ENCODE measurements at regions not wholly inside any gene's neighbourhood (a gene's known extent, or its start where the extent isn't known, plus 50 kb on each side); places are given as distances from the start of the nearest gene placed in this dataset.

- no peak for TF ChIP-seq CREB1 (CRISPR knock-in tag; IDR thresholded peaks at IDR 0.05; ENCODE audit: low read depth)
- TF ChIP-seq EZH2 (IDR thresholded peaks at IDR 0.05; ENCODE audit: low read depth, unreplicated experiment) = no peak
- TF ChIP-seq CTCF (conservative IDR thresholded peaks at IDR 0.05; ENCODE audit: low read depth in 2 of 2) = no peak
- TF ChIP-seq POLR2AphosphoS5 (IDR thresholded peaks at IDR 0.05; ENCODE audit: low read depth) = no peak
- no peak for TF ChIP-seq EZH2phosphoT487 (IDR thresholded peaks at IDR 0.05; ENCODE audit: unreplicated experiment)
- TF ChIP-seq ETS1 (IDR thresholded peaks at IDR 0.05) = no peak
These were observed 295.9 kb upstream of the TMEM229A start for GRCh38 chr7:124328774-124329173.

Data from GM23338 (cell line).